ENCODE measurements at regions not wholly inside any gene's neighbourhood (a gene's known extent, or its start where the extent isn't known, plus 50 kb on each side); places are given as distances from the start of the nearest gene placed in this dataset.

- Histone ChIP-seq H3K4me2 (no peak overlapping the region), H3K27me3 (ENCODE audit: insufficient read depth, low read depth) (no peaks in the 10 kb centered on the region), H3K4me1 (ENCODE audit: low read depth, poor library complexity, severe bottlenecking) (no peaks in the 10 kb centered on the region), H4K20me1 (ENCODE audit: insufficient read depth) (no peaks in the 10 kb centered on the region), H2AFZ (ENCODE audit: low read depth) (no peak overlapping the region), H3K79me2 (ENCODE audit: insufficient read depth, low read depth) (no peaks in the 10 kb centered on the region), H3K4me3 (IDR thresholded peaks at IDR 0.05; ENCODE audit: insufficient read depth, low read depth, low read length) (no peak overlapping the region), H3K36me3 (ENCODE audit: insufficient read depth) (no peaks in the 10 kb centered on the region), H3K9ac (no peak overlapping the region), H3K27ac (no peak overlapping the region)
- TF ChIP-seq, protein P1, sequence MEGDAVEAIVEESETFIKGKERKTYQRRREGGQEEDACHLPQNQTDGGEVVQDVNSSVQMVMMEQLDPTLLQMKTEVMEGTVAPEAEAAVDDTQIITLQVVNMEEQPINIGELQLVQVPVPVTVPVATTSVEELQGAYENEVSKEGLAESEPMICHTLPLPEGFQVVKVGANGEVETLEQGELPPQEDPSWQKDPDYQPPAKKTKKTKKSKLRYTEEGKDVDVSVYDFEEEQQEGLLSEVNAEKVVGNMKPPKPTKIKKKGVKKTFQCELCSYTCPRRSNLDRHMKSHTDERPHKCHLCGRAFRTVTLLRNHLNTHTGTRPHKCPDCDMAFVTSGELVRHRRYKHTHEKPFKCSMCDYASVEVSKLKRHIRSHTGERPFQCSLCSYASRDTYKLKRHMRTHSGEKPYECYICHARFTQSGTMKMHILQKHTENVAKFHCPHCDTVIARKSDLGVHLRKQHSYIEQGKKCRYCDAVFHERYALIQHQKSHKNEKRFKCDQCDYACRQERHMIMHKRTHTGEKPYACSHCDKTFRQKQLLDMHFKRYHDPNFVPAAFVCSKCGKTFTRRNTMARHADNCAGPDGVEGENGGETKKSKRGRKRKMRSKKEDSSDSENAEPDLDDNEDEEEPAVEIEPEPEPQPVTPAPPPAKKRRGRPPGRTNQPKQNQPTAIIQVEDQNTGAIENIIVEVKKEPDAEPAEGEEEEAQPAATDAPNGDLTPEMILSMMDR (conservative IDR thresholded peaks at IDR 0.05; ENCODE audit: low read depth, low read length): no peak
Observed at GRCh38 chr5:4164167-4164566, 568.5 kb downstream of the IRX1 start.

DNA sequence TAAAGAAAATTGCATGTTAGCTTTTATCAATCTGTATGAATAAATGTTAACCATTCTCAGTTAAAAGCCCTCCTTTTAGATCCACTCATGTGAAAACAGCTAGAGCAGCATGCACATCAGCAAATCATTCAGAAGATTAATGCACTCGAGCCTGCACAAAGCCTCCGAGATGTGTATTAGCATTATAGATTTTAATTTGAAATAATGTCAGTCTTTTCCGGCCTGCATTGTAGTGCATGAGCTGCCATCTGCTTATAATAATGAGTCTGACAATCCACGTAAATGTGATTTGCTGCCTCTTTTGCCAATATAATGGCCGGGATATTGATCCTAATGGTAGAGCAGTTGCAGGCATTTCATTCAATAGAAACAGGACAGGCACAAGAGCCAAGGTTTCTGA is 585.1 kb downstream of the IRX1 start:
- Histone ChIP-seq H2AFZ (ENCODE audit: low read depth) (no peak overlapping the region), H3K36me3 (ENCODE audit: insufficient read depth) (no peaks in the 10 kb centered on the region), H4K20me1 (ENCODE audit: insufficient read depth) (no peaks in the 10 kb centered on the region), H3K9ac (no peak overlapping the region), H3K4me3 (IDR thresholded peaks at IDR 0.05; ENCODE audit: insufficient read depth, low read depth, low read length) (no peak overlapping the region), H3K27ac (no peak overlapping the region), H3K27me3 (ENCODE audit: insufficient read depth, low read depth) (no peaks in the 10 kb centered on the region), H3K4me2 (no peak overlapping the region), H3K4me1 (ENCODE audit: low read depth, poor library complexity, severe bottlenecking) (no peaks in the 10 kb centered on the region), H3K79me2 (ENCODE audit: insufficient read depth, low read depth) (no peaks in the 10 kb centered on the region)
- TF ChIP-seq, protein P1 (conservative IDR thresholded peaks at IDR 0.05; ENCODE audit: low read depth, low read length): no peak

DNA sequence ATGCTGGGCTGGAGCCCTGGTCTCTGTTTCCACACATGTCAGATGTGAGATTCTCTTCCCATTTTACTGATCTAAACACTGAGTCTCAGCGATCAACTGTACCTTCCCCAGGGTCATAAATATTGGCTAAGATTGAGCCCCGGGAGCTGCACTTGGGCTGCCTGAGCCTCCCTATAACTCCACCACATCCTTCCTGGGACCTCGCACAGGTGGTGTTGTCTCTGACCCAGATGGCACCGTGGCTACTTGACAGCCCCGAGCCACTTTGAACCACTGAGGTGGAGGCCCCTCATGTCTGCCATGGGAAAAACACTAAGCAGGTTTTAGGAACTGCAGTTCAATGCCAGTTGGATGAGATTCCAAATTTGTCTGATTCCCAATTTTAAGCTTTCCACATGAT is 586.5 kb downstream of the IRX1 start:
- Histone ChIP-seq H3K79me2 (ENCODE audit: insufficient read depth, low read depth) (no peaks in the 10 kb centered on the region), H3K4me3 (IDR thresholded peaks at IDR 0.05; ENCODE audit: insufficient read depth, low read depth, low read length) (no peak overlapping the region), H3K9ac (no peak overlapping the region), H3K4me2 (no peak overlapping the region), H4K20me1 (ENCODE audit: insufficient read depth) (no peaks in the 10 kb centered on the region), H3K4me1 (ENCODE audit: low read depth, poor library complexity, severe bottlenecking) (no peaks in the 10 kb centered on the region), H3K27ac (no peak overlapping the region), H3K27me3 (ENCODE audit: insufficient read depth, low read depth) (no peaks in the 10 kb centered on the region), H3K36me3 (ENCODE audit: insufficient read depth) (no peaks in the 10 kb centered on the region), H2AFZ (ENCODE audit: low read depth) (no peak overlapping the region)
- TF ChIP-seq, protein P1 (conservative IDR thresholded peaks at IDR 0.05; ENCODE audit: low read depth, low read length): no peak

GRCh38 chr5:4185127-4185526 is 589.5 kb downstream of the IRX1 start:
- Histone ChIP-seq H3K36me3 (ENCODE audit: insufficient read depth) (no peaks in the 10 kb centered on the region), H4K20me1 (ENCODE audit: insufficient read depth) (no peaks in the 10 kb centered on the region), H3K27ac (no peak overlapping the region), H3K4me1 (ENCODE audit: low read depth, poor library complexity, severe bottlenecking) (no peaks in the 10 kb centered on the region), H3K4me3 (IDR thresholded peaks at IDR 0.05; ENCODE audit: insufficient read depth, low read depth, low read length) (no peak overlapping the region), H3K79me2 (ENCODE audit: insufficient read depth, low read depth) (no peaks in the 10 kb centered on the region), H3K9ac (no peak overlapping the region), H3K4me2 (no peak overlapping the region), H3K27me3 (ENCODE audit: insufficient read depth, low read depth) (no peaks in the 10 kb centered on the region), H2AFZ (ENCODE audit: low read depth) (no peak overlapping the region)
- TF ChIP-seq, protein P1 (conservative IDR thresholded peaks at IDR 0.05; ENCODE audit: low read depth, low read length): no peak
